ENCODE measurements at regions not wholly inside any gene's neighbourhood (a gene's known extent, or its start where the extent isn't known, plus 50 kb on each side); places are given as distances from the start of the nearest gene placed in this dataset.
"Not testable (repeated sequence)": the region's sequence is repeated elsewhere in the genome, so short reads cannot be mapped to it uniquely, and the experiment has no call there.

DNA sequence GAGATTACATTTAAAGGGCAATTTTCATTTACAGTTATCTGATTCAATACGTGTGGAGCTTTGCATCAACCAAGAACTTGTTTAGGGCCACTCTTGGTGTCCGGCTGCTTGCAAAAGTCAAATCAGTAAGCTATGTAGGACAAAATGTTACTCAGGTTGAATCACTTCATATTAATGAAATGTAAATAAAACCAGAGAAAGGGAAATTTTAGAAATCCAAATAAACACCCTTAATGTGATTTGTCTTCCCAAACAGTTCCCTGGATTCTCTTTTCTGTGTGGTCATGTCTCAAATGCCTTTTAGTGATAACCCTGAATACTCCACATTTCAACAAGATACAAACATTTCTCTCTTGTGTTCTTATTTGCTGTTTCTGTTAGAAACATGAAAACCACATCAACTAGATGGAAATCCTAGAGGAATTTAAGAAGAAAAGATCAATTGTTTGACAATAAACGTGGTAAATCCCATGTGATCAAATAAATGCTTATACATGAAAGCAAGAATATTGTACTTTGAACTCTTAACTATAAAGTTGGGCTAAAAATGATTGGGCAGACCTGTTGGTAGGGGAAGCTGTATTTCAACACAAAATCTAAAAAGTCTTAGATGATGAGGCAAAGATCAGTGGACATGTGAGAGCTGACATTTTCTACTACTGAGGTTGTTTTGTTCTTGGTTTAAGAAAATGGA, 101.3 kb downstream of the CDC42EP3 start:
- no peak for DNase-seq (ENCODE audit: low read depth, low spot score)

DNA sequence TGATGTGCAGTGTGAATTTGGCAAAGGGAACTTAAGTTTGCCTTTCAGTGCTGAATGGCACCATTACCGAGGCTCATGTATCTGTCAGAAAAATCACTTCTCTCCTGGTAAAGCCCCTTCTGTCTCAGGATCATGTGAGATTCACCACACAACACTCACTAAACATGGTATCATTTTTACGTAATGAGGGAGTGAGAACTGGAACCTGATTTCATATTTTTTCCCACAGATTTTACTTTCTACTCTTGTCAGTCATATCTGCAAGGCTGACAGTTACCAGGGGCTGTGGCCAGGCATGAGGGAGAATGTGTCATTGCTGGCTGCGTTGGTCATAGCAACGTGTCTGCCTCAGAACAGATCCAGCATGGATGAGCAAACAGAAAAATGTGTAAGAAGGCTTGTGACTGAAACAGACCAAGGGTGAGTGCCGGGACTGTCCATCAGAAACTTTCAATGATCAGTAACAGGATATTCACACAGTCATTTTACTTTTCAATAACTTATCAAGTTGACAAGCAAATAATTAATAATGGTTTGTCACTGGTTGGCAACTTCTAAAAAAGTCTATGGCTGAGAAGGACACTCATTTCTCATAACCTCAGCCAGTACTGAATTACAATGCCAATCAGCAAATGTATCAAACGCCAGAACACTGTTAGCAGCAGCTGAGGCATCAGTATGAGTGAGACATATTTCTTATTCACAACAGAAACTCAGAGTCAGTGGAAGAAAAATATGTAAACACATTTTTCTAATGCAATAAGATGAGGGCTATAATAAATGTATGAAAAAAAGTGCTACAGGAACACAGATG, 100.5 kb downstream of the CDC42EP3 start:
- no peak for DNase-seq (ENCODE audit: low read depth, low spot score)

DNA sequence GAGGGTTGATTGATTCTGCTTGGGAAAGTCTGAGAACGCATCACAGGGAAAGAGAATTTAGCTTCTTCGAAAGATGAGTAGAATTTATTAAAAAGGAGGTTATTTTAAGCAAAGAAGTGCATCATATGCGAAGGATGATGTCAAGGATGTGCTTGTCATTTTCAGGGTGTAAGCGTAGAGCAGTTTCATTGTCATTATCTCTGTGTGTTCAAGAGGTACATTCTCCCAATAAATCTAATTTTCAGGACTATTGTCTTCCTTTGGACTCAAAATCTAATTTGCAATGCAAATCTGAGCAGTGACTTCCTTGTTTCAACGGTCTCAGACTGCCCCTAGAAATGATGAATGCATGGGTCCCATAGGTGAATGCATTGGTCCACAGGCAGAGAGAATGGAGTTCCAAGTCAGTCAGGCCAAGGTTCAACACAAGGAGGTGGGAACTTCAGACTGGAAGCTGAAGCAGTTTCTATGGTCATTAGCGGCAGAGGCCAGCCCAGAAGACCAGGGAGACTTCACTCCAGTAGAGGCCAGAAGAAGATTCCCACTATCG, 99.8 kb downstream of the CDC42EP3 start:
- DNase-seq (ENCODE audit: low read depth, low spot score), result no peak

DNA sequence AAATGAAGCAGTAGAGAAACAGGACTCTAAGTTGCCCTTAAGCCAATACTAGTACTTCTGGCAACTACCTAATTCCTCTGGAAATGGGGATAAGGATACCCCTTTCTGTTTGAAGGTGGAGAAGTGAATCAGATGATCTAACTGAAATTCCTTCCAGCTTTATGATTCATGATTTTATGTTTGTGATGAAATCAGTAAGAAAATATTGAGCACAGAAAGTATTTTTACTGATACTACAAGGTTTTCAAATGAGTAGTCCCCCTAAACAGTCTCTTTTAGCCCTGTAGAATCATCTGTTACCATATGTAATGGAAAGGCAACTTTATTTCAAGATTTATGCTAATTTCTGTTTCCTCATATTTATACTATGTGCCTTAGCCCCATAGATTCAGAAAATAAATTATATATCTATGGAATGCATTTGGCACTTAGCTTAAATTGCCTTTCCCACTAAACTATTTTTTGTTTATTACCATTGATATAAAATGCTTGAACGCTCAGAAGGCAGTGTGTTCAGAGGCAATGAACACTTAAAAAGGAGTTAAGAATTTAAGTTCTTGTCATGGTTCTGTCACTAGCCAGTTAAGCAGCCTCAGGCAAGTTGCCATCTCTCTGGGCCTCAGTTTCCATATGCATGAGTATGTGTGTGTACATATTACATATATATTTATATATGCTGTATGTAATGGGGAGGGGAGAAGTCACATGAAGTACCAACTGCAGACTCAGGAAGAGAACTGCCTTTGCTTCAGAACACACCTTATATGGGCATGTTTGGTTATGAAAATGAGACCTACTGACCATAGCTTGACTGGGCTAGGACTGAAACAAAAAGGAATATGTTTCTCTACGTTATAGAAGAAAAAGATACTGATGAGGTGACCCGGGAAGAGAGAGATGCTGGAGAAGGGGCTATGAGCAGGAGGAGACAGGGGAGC, 97.7 kb downstream of the CDC42EP3 start:
- no peak for DNase-seq (ENCODE audit: low read depth, low spot score)

DNA sequence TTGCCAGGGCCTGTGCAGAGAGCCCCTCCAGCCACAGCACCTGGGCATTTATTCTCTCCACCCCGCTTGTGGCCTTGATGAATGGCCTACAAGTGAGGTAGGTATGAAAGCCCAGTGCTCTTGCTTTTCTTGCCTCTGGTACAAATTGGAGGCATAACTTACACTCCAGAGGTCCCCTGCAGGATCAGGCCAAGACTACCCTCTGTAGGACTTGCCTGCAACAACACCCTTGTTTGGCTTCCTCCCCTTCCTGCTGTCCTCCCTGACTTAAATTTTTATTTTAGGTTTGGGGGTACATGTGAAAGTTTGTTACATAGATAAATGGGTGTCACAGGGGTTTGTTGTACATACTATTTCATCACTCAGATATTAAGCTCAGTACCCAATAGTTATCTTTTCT, 95.7 kb downstream of the CDC42EP3 start:
- DNase-seq (ENCODE audit: low read depth, low spot score), result no peak

DNA sequence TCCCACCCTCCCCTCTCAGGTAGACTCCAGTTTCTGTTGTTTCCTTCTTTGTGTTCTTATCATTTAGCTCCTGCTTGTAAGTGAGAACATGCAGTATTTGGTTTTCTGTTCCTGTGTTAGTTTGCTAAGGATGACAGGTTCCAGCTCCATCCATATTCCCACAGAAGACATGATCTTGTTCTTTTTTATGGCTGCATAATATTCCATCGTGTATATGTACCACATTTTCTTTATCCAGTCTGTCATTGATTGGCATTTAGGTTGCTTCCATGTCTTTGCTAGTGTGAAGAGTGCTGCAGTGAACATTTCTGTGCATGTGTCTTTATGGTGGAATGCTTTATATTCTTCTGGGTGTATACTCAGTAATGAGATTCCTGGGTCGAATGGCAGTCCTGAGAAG, 95.2 kb downstream of the CDC42EP3 start:
- DNase-seq (ENCODE audit: low read depth, low spot score), result not testable (repeated sequence)

DNA sequence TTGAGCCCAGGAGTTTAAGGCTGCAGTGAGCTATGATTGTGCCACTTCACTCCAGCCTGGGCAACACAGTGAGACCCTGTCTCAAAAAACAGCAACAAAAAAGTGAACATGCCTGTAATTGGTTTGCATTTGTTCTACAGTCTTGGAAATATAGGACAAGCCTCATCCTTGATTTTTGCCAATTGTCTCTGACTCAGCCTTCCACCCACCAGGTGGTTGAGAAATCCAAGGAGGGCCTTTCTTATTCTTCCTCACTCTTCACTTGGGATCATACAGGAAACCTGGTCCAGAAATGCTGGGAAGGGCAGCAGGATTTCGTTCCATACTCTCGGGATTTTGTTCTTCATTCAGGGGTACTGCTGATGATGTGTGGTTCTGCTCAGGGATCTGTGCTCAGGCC, 94.6 kb downstream of the CDC42EP3 start:
- no peak for DNase-seq (ENCODE audit: low read depth, low spot score)

DNA sequence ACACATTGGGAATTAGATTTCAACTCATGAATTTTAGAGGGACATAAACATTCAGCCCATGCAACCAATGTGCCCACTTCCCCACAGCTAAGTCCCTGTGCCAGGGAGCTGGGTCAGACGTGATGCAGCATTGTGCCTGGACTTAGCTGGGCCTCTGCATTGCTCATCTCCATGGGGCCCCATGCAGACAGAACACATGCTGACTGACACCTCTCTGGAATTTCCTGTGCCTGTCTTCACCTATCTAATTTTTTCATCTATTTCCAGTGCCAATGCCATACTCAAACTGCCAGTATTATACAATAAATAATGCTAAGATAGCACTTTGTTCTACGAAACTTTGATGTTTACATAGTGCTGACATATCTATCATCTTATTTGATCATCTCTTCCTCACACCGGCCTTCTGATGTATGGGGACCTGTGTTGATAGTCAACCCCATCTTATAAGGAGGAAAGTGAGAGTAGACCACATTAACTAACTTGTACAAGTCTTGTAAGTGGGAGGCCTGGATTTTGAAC, 92.2 kb downstream of the CDC42EP3 start:
- no peak for DNase-seq (ENCODE audit: low read depth, low spot score)

DNA sequence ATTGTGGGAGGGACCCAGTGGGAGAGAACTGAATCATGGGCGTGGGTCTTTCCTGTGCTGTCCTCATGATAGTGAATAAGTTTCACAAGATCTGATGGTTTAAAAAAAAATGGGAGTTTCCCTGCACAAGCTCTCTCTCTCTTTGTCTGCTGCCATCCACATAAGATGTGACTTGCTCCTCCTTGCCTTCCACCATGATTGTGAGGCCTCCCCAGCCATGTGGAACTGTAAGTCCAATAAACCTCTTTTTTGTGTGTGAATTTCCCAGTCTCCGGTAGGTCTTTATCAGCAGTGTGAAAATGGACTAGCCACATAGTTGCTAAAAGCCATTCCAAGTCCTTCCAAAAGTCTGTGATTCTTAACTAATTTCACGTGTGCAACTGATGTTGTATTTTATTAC, 91.5 kb downstream of the CDC42EP3 start:
- DNase-seq (ENCODE audit: low read depth, low spot score), result not testable (repeated sequence)

DNA sequence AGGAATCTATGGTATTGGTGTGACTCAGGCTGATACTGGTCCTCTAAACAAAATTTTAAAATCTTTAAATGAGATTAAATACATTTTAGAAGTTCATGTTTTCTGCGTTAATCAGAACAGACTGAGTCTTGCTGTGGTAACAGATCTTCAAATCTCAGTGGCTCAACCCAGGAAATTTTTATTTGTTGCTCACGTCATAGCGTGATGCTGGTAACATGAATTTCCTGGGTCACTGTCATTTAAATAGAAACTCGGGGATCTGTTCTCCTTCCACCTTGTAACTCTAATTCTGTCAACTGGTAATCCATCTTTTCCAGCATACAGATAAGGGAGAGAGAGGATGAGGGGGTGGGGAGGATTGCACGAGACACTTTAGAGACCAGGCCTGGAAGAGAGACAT, 90.0 kb downstream of the CDC42EP3 start:
- DNase-seq (ENCODE audit: low read depth, low spot score), result no peak

DNA sequence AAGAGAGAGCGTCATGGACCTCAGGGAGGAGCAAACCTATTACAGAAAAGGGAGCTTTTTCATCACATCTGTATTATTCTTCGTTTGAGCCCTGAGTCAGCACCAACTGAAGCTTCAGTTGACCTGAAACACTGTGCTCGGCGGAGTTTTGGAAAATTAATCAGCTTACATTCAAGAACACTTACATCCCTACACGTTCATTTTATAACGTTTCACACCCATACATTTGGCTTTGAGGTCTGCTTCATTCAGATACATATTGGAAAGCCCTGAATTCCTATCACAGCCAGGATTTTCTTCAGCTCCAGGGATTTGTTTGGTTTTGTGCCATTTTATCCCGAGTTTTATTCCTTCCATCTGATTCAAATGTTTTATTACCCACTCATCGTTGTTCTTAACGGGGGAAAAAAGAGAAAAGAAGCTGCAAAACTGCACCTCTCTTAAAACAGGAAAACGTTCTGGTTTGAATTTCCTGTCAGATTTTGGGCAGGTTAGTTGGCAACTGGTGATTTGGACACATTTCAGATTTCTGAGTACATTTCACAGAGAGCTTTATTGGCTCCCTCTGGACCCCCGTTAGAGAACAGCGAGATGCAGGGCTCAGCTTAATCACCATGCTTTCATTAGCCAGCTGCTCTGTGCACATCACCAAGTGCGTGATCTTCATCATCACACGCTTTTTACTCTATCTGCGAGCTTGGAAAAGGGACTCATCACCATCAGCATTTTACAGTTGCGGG, 88.8 kb downstream of the CDC42EP3 start:
- no peak for DNase-seq (ENCODE audit: low read depth, low spot score)

DNA sequence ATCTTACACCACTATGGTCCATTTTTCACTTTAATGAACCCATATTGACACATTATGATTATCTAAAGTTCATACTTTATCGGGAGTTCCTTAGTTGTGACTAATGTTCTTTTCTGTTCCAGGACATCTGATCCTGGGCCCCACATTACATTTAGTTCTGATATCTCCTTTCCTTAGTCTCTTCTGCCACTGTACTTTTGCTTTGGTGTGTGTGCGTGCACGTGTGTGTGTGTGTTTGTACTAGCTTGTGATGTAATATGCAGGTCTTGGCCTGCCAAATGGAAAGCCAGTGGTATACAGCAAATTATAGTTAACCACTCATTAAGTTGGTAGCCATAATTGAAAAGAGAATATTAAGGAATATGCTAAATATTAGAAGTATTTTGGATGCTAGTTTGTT, 88.0 kb downstream of the CDC42EP3 start:
- DNase-seq (ENCODE audit: low read depth, low spot score), result no peak

DNA sequence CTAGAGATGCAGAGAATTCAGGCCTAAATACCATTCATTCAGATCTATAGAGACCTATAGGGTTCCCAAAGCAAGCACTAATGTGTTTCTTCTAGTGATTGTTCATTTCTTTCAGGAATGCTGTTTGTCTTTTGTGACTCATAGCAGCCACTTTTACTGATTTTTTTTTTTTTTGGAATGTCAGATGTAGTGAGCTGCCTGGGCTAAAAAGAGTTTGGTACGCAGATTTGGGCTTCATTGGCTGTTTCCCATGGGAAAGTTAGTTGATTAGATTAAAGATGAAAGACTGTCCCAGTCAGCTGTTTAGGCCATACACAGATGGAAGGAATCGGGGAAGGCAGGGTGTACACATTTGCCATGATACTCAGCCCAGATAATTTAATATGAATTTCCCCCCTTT, 87.6 kb downstream of the CDC42EP3 start:
- no peak for DNase-seq (ENCODE audit: low read depth, low spot score)

DNA sequence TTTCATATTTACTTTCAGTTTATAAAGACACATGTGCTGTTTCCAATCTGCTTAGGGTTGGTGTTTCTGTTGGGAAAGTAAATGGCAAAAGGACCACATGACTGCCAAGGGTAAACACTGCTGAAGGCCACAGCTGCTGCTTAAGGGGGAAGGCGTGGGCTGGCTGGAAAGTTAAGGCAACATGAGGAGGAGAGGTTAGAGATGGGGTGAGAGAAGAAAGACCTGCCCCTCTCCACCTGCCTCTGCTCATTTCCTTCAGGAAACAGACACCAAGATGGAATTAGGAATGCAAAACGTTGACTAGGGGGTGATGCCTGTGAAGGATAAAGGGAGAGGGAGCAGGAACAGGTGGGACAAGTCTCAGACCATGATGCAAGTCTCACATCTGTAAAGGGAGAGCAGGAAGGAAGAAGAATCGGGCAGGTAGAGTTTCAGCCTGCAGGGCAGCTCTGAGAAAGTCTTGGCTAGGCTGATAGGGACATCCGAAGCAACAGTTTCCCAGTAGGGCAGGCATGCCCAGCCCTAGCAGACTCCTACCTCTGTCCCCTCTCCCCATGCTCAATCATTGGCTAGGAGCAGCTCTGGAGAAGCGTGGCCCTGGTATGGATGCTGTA, 86.0 kb downstream of the CDC42EP3 start:
- DNase-seq (ENCODE audit: low read depth, low spot score), result no peak

DNA sequence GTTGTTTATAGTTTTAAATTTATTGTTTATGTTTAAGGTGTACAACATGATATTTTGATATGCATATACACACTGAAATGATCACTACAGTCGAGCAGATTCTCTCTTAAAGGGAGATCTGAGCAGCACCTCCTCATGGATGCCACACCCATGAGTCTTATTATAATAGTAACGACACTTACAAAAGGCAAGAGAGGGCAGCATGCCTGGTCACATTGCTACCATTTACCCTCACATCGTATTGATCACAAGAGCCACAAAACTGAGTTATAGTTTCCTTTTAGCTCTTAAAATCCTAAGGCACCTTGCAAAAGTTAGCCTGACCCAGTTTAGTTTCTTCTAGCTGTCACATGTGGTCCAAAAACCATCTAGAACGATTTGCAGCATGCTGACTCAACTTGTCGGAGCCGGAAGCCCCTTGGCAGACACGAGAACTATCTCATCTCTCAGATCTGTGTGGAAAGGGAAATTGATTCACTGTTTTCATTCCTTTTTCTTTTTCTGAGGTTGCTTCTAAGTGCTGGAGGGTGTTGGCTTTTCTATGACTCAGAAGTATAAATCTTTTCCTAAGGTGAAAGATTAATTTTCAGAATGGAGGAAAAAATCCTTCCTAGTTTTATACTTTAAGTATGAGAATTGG, 85.3 kb downstream of the CDC42EP3 start:
- DNase-seq (ENCODE audit: low read depth, low spot score), result no peak

DNA sequence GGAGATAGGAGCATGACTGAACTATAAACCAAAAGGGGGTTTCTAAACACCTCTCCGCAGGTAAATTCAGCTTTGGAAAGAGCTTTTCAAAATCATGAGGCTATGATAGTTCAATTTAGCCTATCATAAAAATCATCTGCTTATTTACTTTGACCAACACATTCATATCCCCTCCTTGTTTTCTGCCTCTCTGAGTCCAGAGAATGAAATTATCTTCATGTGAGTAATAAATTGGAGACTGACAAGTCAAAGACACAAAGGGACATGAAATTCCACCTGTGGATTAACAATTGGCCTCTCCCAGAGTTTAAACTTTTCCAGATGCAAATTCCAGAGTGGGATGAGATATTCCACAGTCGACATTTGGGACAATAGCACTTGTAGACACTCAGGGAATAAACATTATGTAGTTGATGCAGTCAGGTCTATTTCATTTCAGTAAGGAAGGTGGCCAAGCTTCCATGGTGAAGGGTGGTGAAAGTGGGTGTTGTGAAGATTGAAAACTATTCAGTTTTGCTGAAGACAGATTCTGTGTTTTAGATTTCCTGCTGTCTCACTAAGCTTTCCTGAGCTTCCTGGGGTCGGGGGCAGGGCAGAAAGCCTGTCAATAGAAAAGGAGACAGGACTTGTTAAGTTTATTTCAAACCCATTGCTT, 84.7 kb downstream of the CDC42EP3 start:
- DNase-seq (ENCODE audit: low read depth, low spot score), result no peak

DNA sequence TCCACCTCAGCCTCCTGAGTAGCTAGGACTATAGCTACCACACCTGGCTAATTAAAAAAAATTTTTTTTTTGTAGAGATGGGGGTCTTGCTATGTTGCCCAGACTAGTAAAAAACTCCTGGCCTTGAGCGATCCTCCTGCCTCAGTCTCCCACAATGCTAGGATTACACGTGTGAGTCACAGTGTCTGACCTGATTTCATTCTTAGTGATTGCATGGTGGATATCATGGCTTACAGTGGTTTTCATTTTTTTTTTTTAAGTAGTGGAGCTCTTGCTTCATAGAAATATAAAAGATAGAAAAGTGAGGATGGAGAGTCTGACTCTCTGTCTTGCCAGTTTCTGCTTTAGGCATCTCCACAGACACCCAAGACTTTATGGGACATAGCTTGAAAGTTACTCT, 83.6 kb downstream of the CDC42EP3 start:
- no peak for DNase-seq (ENCODE audit: low read depth, low spot score)

DNA sequence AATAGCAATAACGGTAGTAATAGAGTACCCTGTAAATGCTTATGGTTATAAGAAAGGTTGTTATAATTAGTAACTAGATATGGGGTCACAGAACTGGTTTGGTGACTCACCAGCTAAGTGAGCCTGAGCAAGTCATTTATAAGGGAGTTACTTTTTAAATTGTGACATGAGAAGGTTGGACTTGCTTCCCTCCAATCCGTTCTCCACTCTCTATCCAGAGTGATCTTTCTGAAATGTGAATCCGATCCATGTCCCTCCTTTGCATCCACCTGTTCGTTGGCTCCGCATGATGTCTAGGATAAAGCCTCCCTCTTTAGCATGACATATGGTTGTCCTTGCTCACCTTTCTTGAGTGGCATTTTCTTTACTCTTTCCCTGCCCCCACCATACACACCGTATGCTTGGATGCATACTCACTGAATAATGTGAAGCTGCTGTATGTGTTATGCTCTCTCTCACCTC, 83.1 kb downstream of the CDC42EP3 start:
- DNase-seq (ENCODE audit: low read depth, low spot score), result no peak

DNA sequence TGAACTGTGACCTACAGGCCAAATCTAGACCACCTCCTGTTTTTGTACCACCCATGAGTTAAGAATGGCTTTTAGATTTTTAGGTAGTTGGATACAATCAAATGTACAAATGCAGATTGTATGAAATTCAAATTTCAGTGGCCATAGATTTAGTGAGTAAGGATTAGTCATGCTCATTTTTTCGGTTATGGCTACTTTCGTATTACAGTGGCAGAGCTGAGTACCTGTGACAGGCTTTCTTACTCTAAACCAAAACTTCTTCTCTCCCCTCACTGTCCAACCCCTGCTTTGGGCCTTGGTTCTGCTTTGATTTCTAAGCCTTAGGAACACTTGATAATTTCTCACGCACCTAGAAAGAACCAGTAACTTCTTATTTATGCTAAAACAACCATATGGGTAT, 82.1 kb downstream of the CDC42EP3 start:
- DNase-seq (ENCODE audit: low read depth, low spot score), result no peak

Measured in iPS DF 19.7 (cell line).